H9 (cell line): ENCODE measurements at regions not wholly inside any gene's neighbourhood (a gene's known extent, or its start where the extent isn't known, plus 50 kb on each side); places are given as distances from the start of the nearest gene placed in this dataset.

Source experiments
- DNase-seq: peaks from one replicate; pipeline ENCODE4 v3.0.0-alpha.2; 2017
- H2AFZ ChIP-seq: one replicate; pipeline ENCODE4 v1.6.1; 2013; ENCODE audit warnings: mild to moderate bottlenecking, low read length, control low read depth, moderate library complexity
- H2AK5ac ChIP-seq: 2 replicates; pipeline ENCODE4 v1.6.1; 2013; ENCODE audit warnings: low read length, control low read depth, mixed read lengths; ENCODE audit not compliant: insufficient read length
- H2BK120ac ChIP-seq: one replicate; pipeline ENCODE4 v1.6.1; 2013; ENCODE audit warnings: low read depth, mild to moderate bottlenecking, low read length, control low read depth, inconsistent platforms; ENCODE audit not compliant: poor library complexity, severe bottlenecking
- H2BK12ac ChIP-seq: 2 replicates; pipeline ENCODE4 v1.6.1; 2013; ENCODE audit warnings: low read length, control low read depth, mixed read lengths, low read depth; ENCODE audit not compliant: insufficient read length
- H2BK15ac ChIP-seq: 2 replicates; pipeline ENCODE4 v1.6.1; 2013; ENCODE audit warnings: low read depth, low read length, control low read depth
- H2BK20ac ChIP-seq: one replicate; pipeline ENCODE4 v1.6.1; 2013; ENCODE audit warnings: low read depth, mild to moderate bottlenecking, low read length, control low read depth, inconsistent platforms; ENCODE audit not compliant: poor library complexity, severe bottlenecking
- H2BK5ac ChIP-seq: 2 replicates; pipeline ENCODE4 v1.6.1; 2013; ENCODE audit warnings: low read length, control low read depth, mixed read lengths; ENCODE audit not compliant: insufficient read length
- H3K14ac ChIP-seq: 2 replicates; pipeline ENCODE4 v1.6.1; 2013; ENCODE audit warnings: low read length, control low read depth; ENCODE audit not compliant: insufficient read depth
- H3K18ac ChIP-seq: 2 replicates; pipeline ENCODE4 v1.6.1; 2013; ENCODE audit warnings: low read depth, mild to moderate bottlenecking, mixed read lengths, low read length, control low read depth; ENCODE audit not compliant: insufficient read length
- H3K23ac ChIP-seq: 2 replicates; pipeline ENCODE4 v1.6.1; 2013; ENCODE audit warnings: low read length, control low read depth, mixed read lengths, low read depth; ENCODE audit not compliant: insufficient read length
- H3K23me2 ChIP-seq: 2 replicates; pipeline ENCODE4 v1.6.1; 2013; ENCODE audit warnings: low read depth, mild to moderate bottlenecking, mixed read lengths, low read length, control low read depth; ENCODE audit not compliant: insufficient read length, poor library complexity, severe bottlenecking
- H3K27ac ChIP-seq: 2 replicates; pipeline ENCODE4 v1.5.1; 2013; ENCODE audit warnings: low read length, control low read depth, mixed read lengths, low read depth; ENCODE audit not compliant: insufficient read length
- H3K27me3 ChIP-seq: 2 replicates; pipeline ENCODE4 v1.6.1; 2013; ENCODE audit warnings: low read length, control low read depth, inconsistent platforms; ENCODE audit not compliant: insufficient read depth
- H3K4ac ChIP-seq: 2 replicates; pipeline ENCODE4 v1.6.1; 2013; ENCODE audit warnings: low read depth, mild to moderate bottlenecking, control low read depth, inconsistent platforms, low read length, moderate library complexity
- H3K4me1 ChIP-seq: 2 replicates; pipeline ENCODE4 v1.6.1; 2013; ENCODE audit warnings: low read length, control low read depth, inconsistent platforms; ENCODE audit not compliant: insufficient read depth
- H3K4me2 ChIP-seq: 2 replicates; pipeline ENCODE4 v1.6.1; 2013; ENCODE audit warnings: low read length, control low read depth, mixed read lengths; ENCODE audit not compliant: insufficient read length, insufficient read depth
- H3K56ac ChIP-seq: 2 replicates; pipeline ENCODE4 v1.6.1; 2013; ENCODE audit warnings: low read depth, mild to moderate bottlenecking, mixed read lengths, low read length, control low read depth; ENCODE audit not compliant: insufficient read length
- H3K79me1 ChIP-seq: 2 replicates; pipeline ENCODE4 v1.6.1; 2013; ENCODE audit warnings: low read depth, mild to moderate bottlenecking, moderate library complexity, low read length, control low read depth, inconsistent platforms; ENCODE audit not compliant: insufficient read depth, poor library complexity, severe bottlenecking
- H3K79me2 ChIP-seq: 2 replicates; pipeline ENCODE4 v1.6.1; 2013; ENCODE audit warnings: low read length, control low read depth, inconsistent platforms; ENCODE audit not compliant: insufficient read depth
- H3K9ac ChIP-seq: 2 replicates; pipeline ENCODE4 v1.6.1; 2013; ENCODE audit warnings: low read length, control low read depth, mixed read lengths; ENCODE audit not compliant: insufficient read length; ENCODE audit errors: extremely low read depth
- H3K9me3 ChIP-seq: one replicate; pipeline ENCODE4 v1.6.1; 2013; ENCODE audit warnings: low read depth, low read length, inconsistent platforms; ENCODE audit not compliant: control insufficient read depth
- H3T11ph ChIP-seq: one replicate; pipeline ENCODE4 v1.6.1; 2013; ENCODE audit warnings: mild to moderate bottlenecking, low read length, control low read depth, inconsistent platforms
- H4K20me1 ChIP-seq: one replicate; pipeline ENCODE4 v1.6.1; 2013; ENCODE audit not compliant: control insufficient read depth, insufficient read length, insufficient read depth
- H4K5ac ChIP-seq: 2 replicates; pipeline ENCODE4 v1.6.1; 2013; ENCODE audit warnings: low read depth, mild to moderate bottlenecking, mixed read lengths, low read length, control low read depth; ENCODE audit not compliant: insufficient read length
- H4K8ac ChIP-seq: replicated peaks from 2 replicates; pipeline ENCODE4 v1.6.1; 2013; ENCODE audit warnings: low read length, control low read depth, mixed read lengths, low read depth; ENCODE audit not compliant: insufficient read length
- H4K91ac ChIP-seq: 2 replicates; pipeline ENCODE4 v1.6.1; 2013; ENCODE audit warnings: low read depth, mild to moderate bottlenecking, moderate library complexity, mixed read lengths, low read length, control low read depth; ENCODE audit not compliant: insufficient read length
- H3K27ac Mint-ChIP-seq, 3 experiments: 2 replicates in 2 of 3; 3 replicates in 1 of 3; pipeline ENCODE4 v1.8.0; 2020 to 2021; ENCODE audit warnings: mixed read lengths in 3 of 3, mild to moderate bottlenecking in 1 of 3, moderate library complexity in 1 of 3
- H3K27me3 Mint-ChIP-seq: 2 replicates; pipeline ENCODE4 v1.8.0; 2021; ENCODE audit warnings: low read depth, mild to moderate bottlenecking, moderate library complexity, mixed read lengths
- H3K36me3 Mint-ChIP-seq, 3 experiments: 2 replicates in 2 of 3; 3 replicates in 1 of 3; pipeline ENCODE4 v1.8.0; 2020 to 2021; ENCODE audit warnings: low read depth in 3 of 3, mixed read lengths in 3 of 3; ENCODE audit not compliant: insufficient read depth in 1 of 3
- H3K4me1 Mint-ChIP-seq, 2 experiments: 2 replicates each; pipeline ENCODE4 v1.8.0; 2020; ENCODE audit warnings: mixed read lengths in 2 of 2
- H3K4me3 Mint-ChIP-seq, 2 experiments: 2 replicates in 1 of 2; 3 replicates in 1 of 2; pipeline ENCODE4 v1.8.0; 2020 to 2021; ENCODE audit warnings: mild to moderate bottlenecking in 2 of 2, mixed read lengths in 2 of 2, moderate library complexity in 1 of 2
- H3K9me3 Mint-ChIP-seq, 2 experiments: 2 replicates in 1 of 2; 3 replicates in 1 of 2; pipeline ENCODE4 v1.8.0; 2020; ENCODE audit warnings: mild to moderate bottlenecking in 2 of 2, mixed read lengths in 2 of 2, moderate library complexity in 1 of 2
- CTCF ChIP-seq: fragments of 200-600 bp; sonication (generic); conservative IDR thresholded peaks from 3 replicates; pipeline ENCODE4 v1.8.0; 2021; ENCODE audit warnings: antibody characterized with exemption, mild to moderate bottlenecking
- WGBS: extraction: QIAGEN DNeasy Blood & Tissue Kit; methylation state at CpG from one replicate; pipeline ENCODE4 v1.1.7; 2013; ENCODE audit warnings: missing lambda C conversion rate, low lambda C conversion rate, mixed read lengths; ENCODE audit not compliant: insufficient read length; ENCODE audit errors: extremely low coverage; 5-methylcytosine and 5-hydroxymethylcytosine counted together

GRCh38 chr12:60926256-60926655 is 1330.4 kb downstream of the SLC16A7 start:
- no peak overlapping the region for H2BK5ac ChIP-seq
- no peak overlapping the region for H3K23ac ChIP-seq
- no peak overlapping the region for H4K8ac ChIP-seq
- no peak overlapping the region for H2BK20ac ChIP-seq
- H2BK15ac ChIP-seq = no peak overlapping the region
- TF ChIP-seq CTCF = no peak
- no peak for DNase-seq
- H3K4me1 ChIP-seq = no peaks in the 10 kb centered on the region
- H3K9ac ChIP-seq = no peak overlapping the region
- H4K5ac ChIP-seq = no peak overlapping the region
- H2BK12ac ChIP-seq = no peak overlapping the region
- no peak overlapping the region for H4K91ac ChIP-seq
- H3K36me3 Mint-ChIP-seq = no peaks in the 10 kb centered on the region
- no peaks in the 10 kb centered on the region for H3K79me1 ChIP-seq
- H3K27ac Mint-ChIP-seq = no peak overlapping the region
- H3K9me3 ChIP-seq = no peaks in the 10 kb centered on the region
- no peak overlapping the region for H2AK5ac ChIP-seq
- H3K4me1 Mint-ChIP-seq = no peaks in the 10 kb centered on the region
- no peak overlapping the region for H3K4me2 ChIP-seq
- no peaks in the 10 kb centered on the region for H3K79me2 ChIP-seq
- H3K18ac ChIP-seq = no peak overlapping the region
- H3K27ac ChIP-seq = no peak overlapping the region
- no peak overlapping the region for H3K56ac ChIP-seq
- no peak overlapping the region for H3T11ph ChIP-seq
- no peaks in the 10 kb centered on the region for H3K27me3 Mint-ChIP-seq
- H3K4ac ChIP-seq = no peak overlapping the region
- no CpG with 5 or more reads among the region's 1 CpG for WGBS
- no peaks in the 10 kb centered on the region for H3K23me2 ChIP-seq
- H3K27me3 ChIP-seq = no peaks in the 10 kb centered on the region
- no peak overlapping the region for H3K14ac ChIP-seq
- no peak overlapping the region for H2BK120ac ChIP-seq
- H2AFZ ChIP-seq = no peak overlapping the region
- no peaks in the 10 kb centered on the region for H4K20me1 ChIP-seq
- no peaks in the 10 kb centered on the region for H3K9me3 Mint-ChIP-seq
- H3K4me3 Mint-ChIP-seq = no peak overlapping the region
